Common myeloid progenitor, CD34-positive (primary cell): ENCODE measurements at regions not wholly inside any gene's neighbourhood (a gene's known extent, or its start where the extent isn't known, plus 50 kb on each side); places are given as distances from the start of the nearest gene placed in this dataset.

Experiments used
- CTCF ChIA-PET: fragments of 350-600 bp; sonication (Branson Sonifier 250); formaldehyde crosslinking; loops from one replicate; lab custom pipeline; 2021; ENCODE audit warnings: antibody characterized with exemption; lab: Charles Lee
- POLR2A ChIA-PET: fragments of 350-600 bp; sonication (Branson Sonifier 250); formaldehyde crosslinking; loops from one replicate; lab custom pipeline; 2021; ENCODE audit warnings: antibody characterized with exemption; lab: Charles Lee
- DNase-seq, 3 donors: peaks; one replicate each; pipeline versions ENCODE4 v3.0.0 to v3.0.0-alpha.2; 2013
- H3K27ac ChIP-seq, 2 experiments: 1 replicate in 1 of 2; 2 replicates in 1 of 2; pipeline ENCODE4 v1.7.0; 2013; ENCODE audit warnings: inconsistent platforms in 2 of 2, low read length in 2 of 2, mild to moderate bottlenecking in 2 of 2, low read depth in 1 of 2, moderate library complexity in 1 of 2; ENCODE audit not compliant: severe bottlenecking in 2 of 2, insufficient read depth in 1 of 2, poor library complexity in 1 of 2
- H3K27me3 ChIP-seq, 5 experiments: replicated peaks in 2 of 5; 1 replicate in 3 of 5; 2 replicates in 2 of 5; pipeline versions ENCODE4 v1.6.1 to v1.7.0; 2013; ENCODE audit warnings: low read length in 4 of 5, mild to moderate bottlenecking in 2 of 5, moderate library complexity in 2 of 5, inconsistent platforms in 1 of 5; ENCODE audit not compliant: insufficient read depth in 5 of 5, control insufficient read depth in 4 of 5
- H3K36me3 ChIP-seq, 4 experiments: 1 replicate in 2 of 4; 2 replicates in 2 of 4; pipeline versions ENCODE4 v1.6.1 to v1.7.0; 2013; ENCODE audit warnings: low read length in 3 of 4, control low read depth in 1 of 4, mild to moderate bottlenecking in 1 of 4; ENCODE audit not compliant: control insufficient read depth in 4 of 4, insufficient read depth in 4 of 4
- H3K4me1 ChIP-seq, 4 experiments: 1 replicate in 3 of 4; 2 replicates in 1 of 4; pipeline versions ENCODE4 v1.6.1 to v1.7.1; 2013; ENCODE audit warnings: low read length in 3 of 4, mild to moderate bottlenecking in 3 of 4, control low read depth in 1 of 4, inconsistent platforms in 1 of 4, moderate library complexity in 1 of 4; ENCODE audit not compliant: control insufficient read depth in 4 of 4, insufficient read depth in 4 of 4; ENCODE audit errors: control extremely low read depth in 1 of 4
- H3K4me3 ChIP-seq, 7 experiments: 1 replicate in 4 of 7; 2 replicates in 3 of 7; pipeline versions ENCODE4 v1.5.1 to v1.7.0; 2013; ENCODE audit warnings: mild to moderate bottlenecking in 7 of 7, low read length in 6 of 7, moderate library complexity in 6 of 7, inconsistent platforms in 2 of 7, low read depth in 2 of 7, control low read depth in 1 of 7; ENCODE audit not compliant: insufficient read depth in 4 of 7, control insufficient read depth in 1 of 7; ENCODE audit errors: extremely low read depth in 1 of 7
- H3K9me3 ChIP-seq, 5 experiments: 1 replicate in 4 of 5; 2 replicates in 1 of 5; pipeline versions ENCODE4 v1.6.1 to v1.7.1; 2013; ENCODE audit warnings: low read length in 4 of 5, mild to moderate bottlenecking in 2 of 5, inconsistent platforms in 1 of 5, low read depth in 1 of 5, moderate library complexity in 1 of 5; ENCODE audit not compliant: control insufficient read depth in 4 of 5, insufficient read depth in 2 of 5; ENCODE audit errors: control extremely low read depth in 1 of 5
- WGBS: methylation state at CpG from one replicate; pipeline ENCODE4 v1.1.5; 2013; ENCODE audit not compliant: insufficient coverage; 5-methylcytosine and 5-hydroxymethylcytosine counted together

DNA sequence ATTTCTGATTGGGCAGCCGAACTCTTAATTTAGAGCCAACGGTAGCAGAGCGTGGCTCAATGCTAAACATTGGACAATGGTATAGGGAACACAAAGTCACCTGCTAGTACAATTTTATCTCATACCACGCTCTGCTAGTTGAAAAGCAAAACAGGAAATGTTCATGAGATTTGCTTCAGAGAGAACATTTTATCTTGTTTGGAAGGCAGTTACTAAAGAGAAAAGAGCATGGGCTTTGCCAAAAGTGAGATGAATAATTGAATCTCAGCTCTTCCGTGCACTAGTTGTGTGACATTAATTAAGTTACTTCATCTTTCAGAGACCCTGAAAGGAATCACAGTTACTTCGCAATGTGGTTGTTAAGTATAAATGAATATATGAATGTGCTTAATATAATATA is 161.5 kb upstream of the FAM13C start:
- CTCF ChIA-PET, result no interaction called here
- WGBS, result 97% methylated on average over 3 of the region's 6 CpGs
- no peak for DNase-seq
- POLR2A ChIA-PET, result no interaction called here
- Histone ChIP-seq H3K27me3 (peaks cover 0 to 4% (median 0%) of the 10 kb centered on the region in 5 experiments), H3K9me3 (no peaks in the 10 kb centered on the region), H3K36me3 (no peaks in the 10 kb centered on the region), H3K4me1 (no peaks in the 10 kb centered on the region), H3K4me3 (no peak overlapping the region), H3K27ac (no peak overlapping the region)

GRCh38 chr10:59517996-59518395 is 155.6 kb upstream of the FAM13C start:
- no peak for DNase-seq
- H3K4me1 ChIP-seq, result no peaks in the 10 kb centered on the region
- H3K9me3 ChIP-seq, result no peaks in the 10 kb centered on the region
- WGBS, result 78% methylated on average over 3 of the region's 3 CpGs
- no peak overlapping the region for H3K4me3 ChIP-seq
- CTCF ChIA-PET, result no interaction called here
- POLR2A ChIA-PET, result no interaction called here
- H3K36me3 ChIP-seq, result no peaks in the 10 kb centered on the region
- H3K27me3 ChIP-seq, result peaks cover 0 to 4% (median 0%) of the 10 kb centered on the region in 5 experiments
- H3K27ac ChIP-seq, result no peak overlapping the region

DNA sequence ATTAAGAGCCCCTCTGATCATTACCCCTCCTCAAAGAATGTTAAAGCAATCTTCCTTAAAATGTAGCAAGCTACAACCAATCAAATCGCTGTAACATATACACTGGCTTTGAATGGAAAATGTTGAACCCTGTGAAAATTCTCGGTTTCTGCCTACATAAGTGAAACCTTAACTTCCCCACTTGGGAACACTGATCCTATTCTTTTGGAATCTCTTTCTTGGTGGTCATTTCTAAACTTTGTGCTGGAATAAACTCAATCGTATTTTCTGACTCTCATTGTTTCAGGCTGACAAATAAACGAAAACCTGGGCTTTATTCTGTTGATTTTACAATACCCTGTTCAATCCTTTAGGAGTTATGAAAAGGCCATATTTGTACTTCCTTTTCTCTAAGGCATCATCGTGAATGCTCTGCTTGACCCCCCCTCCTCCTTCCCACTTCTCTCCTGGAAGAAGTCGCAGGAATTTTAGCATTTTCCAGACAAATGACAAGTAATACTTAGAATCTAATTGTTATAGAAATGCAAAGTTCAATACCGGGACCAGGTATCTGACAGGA is 155.1 kb upstream of the FAM13C start:
- Histone ChIP-seq H3K27me3 (peaks cover 0 to 1% (median 0%) of the 10 kb centered on the region in 5 experiments), H3K4me1 (no peaks in the 10 kb centered on the region), H3K27ac (no peak overlapping the region), H3K4me3 (no peak overlapping the region), H3K36me3 (no peaks in the 10 kb centered on the region), H3K9me3 (no peaks in the 10 kb centered on the region)
- POLR2A ChIA-PET, result no interaction called here
- WGBS, result 77% methylated on average over 5 of the region's 7 CpGs
- no peak for DNase-seq
- CTCF ChIA-PET, result no interaction called here

GRCh38 chr10:59513558-59513957 is 151.2 kb upstream of the FAM13C start:
- no peak for DNase-seq
- ChIA-PET CTCF (no interaction called here), POLR2A (no interaction called here)
- H3K36me3 ChIP-seq, result no peaks in the 10 kb centered on the region
- no peak overlapping the region for H3K4me3 ChIP-seq
- H3K9me3 ChIP-seq, result no peaks in the 10 kb centered on the region
- 100% methylated on average over 2 of the region's 3 CpGs for WGBS
- no peaks in the 10 kb centered on the region for H3K27me3 ChIP-seq
- H3K4me1 ChIP-seq, result no peaks in the 10 kb centered on the region
- no peak overlapping the region for H3K27ac ChIP-seq

DNA sequence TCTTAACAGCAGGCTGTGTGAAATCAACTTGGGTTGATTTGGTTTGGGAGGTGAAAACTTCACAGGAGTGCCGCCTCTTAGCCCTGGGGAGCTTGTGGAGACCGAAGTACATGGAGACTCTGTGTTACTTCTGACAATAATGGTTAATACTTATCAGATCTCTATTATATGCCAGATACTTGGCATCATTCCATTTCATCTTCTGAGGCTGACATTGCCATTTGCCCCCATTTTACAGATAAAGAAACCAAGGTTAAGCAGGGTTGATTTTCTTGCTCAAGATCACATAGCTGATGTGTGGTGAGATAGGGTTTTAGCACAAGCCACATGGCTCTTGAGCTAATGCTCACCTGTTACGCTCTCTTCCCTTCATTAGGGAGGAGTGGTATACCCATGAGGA is 150.6 kb upstream of the FAM13C start:
- 100% methylated on average over 1 of the region's 3 CpGs for WGBS
- H3K9me3 ChIP-seq, result no peaks in the 10 kb centered on the region
- H3K27ac ChIP-seq, result no peak overlapping the region
- H3K27me3 ChIP-seq, result no peaks in the 10 kb centered on the region
- no peak overlapping the region for H3K4me3 ChIP-seq
- POLR2A ChIA-PET, result no interaction called here
- H3K36me3 ChIP-seq, result no peaks in the 10 kb centered on the region
- CTCF ChIA-PET, result no interaction called here
- no peaks in the 10 kb centered on the region for H3K4me1 ChIP-seq
- DNase-seq, result no peak

- no peak for DNase-seq
- CTCF ChIA-PET, result no interaction called here
- Histone ChIP-seq H3K27me3 (no peaks in the 10 kb centered on the region), H3K36me3 (no peaks in the 10 kb centered on the region), H3K9me3 (no peaks in the 10 kb centered on the region), H3K4me3 (no peak overlapping the region), H3K27ac (no peak overlapping the region), H3K4me1 (no peaks in the 10 kb centered on the region)
- no CpG with 5 or more reads among the region's 1 CpG for WGBS
- POLR2A ChIA-PET, result interaction anchor here (0.6 kb wide), 1 partner anchor 286 kb away, joined by 6 read pairs; no protein-coding TSS in a partner anchor
Observed at GRCh38 chr10:59508956-59509355, 146.6 kb upstream of the FAM13C start.

DNA sequence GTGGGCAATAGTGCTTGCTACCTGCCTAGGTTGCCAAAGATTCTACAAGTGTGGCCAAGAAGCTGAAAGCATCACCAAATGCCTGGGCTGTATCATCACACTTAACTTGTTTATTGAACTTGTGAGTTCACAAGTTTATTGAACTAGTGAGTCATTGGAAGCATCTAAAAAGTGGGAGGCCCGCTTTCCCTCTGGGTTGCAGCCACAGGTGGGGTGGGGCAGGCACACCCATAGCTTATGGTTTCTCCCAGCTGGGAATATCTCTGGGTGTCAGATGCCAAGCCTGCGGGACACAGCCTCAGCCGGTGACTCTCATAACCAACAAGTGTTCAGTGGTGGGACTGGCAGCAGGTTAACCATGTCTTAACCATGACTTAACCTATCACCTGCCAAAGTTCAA is 145.9 kb upstream of the FAM13C start:
- Histone ChIP-seq H3K4me1 (no peaks in the 10 kb centered on the region), H3K27me3 (no peaks in the 10 kb centered on the region), H3K9me3 (no peaks in the 10 kb centered on the region), H3K36me3 (no peaks in the 10 kb centered on the region), H3K27ac (no peak overlapping the region), H3K4me3 (no peak overlapping the region)
- 94% methylated on average over 3 of the region's 3 CpGs for WGBS
- CTCF ChIA-PET, result no interaction called here
- POLR2A ChIA-PET, result no interaction called here
- DNase-seq, result no peak
